ENCODE measurements at regions not wholly inside any gene's neighbourhood (a gene's known extent, or its start where the extent isn't known, plus 50 kb on each side); places are given as distances from the start of the nearest gene placed in this dataset.
A peak's percentile ranks its signal among the peaks of the same experiment; 100 is the strongest.

DNA sequence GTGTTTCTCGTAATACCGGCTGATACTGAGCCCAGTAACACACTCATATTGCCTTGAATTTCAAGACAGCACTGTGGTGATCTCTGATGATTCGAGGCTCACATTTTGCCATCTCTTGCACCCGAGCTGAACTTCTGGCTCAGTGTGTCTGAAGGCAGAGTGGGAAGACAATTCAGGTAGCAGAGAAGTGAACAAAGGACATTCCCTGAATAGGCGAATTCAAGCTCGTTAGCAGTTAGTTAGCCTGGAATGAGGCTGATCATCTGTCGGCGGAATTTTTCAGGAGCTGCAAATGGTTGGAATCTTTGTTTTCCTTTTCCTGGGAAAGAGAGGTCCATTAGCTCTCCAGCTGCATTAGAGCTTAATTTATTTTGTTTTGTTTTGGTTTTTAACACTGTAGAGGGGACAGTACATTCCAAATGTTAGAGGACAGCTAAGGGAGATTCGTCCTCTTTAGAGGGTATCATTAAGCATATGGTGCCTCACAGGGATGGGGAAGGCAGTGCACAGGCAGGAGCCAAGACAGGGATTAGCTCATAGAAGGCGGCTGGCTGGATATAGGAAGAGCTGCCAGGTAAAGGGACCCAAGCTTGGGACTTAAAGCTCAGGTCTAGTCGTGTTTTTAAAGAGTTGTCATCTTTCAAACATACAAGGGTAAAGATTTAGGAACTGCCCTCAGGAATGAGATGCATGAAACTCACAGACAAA is 119.7 kb upstream of the DLG1 start:
- Mint-ChIP-seq H3K4me1 (peaks cover 11% of the 10 kb centered on the region), H3K9me3 (peaks cover 3% of the 10 kb centered on the region), H3K4me3 (no peak overlapping the region), H3K36me3 (no peaks in the 10 kb centered on the region), H3K27ac (no peak overlapping the region), H3K27me3 (ENCODE audit: low read depth) (no peaks in the 10 kb centered on the region; the same call in 1 of the 2 replicates)
- ATAC-seq (peak; percentile 76), DNase-seq (ENCODE audit: low spot score) (no peak)
- no peak for TF ChIP-seq NFE2L1 (CRISPR knock-in tag; IDR thresholded peaks at IDR 0.05)
- TF ChIP-seq, protein P1, sequence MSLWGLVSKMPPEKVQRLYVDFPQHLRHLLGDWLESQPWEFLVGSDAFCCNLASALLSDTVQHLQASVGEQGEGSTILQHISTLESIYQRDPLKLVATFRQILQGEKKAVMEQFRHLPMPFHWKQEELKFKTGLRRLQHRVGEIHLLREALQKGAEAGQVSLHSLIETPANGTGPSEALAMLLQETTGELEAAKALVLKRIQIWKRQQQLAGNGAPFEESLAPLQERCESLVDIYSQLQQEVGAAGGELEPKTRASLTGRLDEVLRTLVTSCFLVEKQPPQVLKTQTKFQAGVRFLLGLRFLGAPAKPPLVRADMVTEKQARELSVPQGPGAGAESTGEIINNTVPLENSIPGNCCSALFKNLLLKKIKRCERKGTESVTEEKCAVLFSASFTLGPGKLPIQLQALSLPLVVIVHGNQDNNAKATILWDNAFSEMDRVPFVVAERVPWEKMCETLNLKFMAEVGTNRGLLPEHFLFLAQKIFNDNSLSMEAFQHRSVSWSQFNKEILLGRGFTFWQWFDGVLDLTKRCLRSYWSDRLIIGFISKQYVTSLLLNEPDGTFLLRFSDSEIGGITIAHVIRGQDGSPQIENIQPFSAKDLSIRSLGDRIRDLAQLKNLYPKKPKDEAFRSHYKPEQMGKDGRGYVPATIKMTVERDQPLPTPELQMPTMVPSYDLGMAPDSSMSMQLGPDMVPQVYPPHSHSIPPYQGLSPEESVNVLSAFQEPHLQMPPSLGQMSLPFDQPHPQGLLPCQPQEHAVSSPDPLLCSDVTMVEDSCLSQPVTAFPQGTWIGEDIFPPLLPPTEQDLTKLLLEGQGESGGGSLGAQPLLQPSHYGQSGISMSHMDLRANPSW (CRISPR knock-in tag; conservative IDR thresholded peaks at IDR 0.05; ENCODE audit: low read depth) = no peak
- TF ChIP-seq CREM (CRISPR knock-in tag; IDR thresholded peaks at IDR 0.05) = no peak
- no peak for TF ChIP-seq IRF2 (CRISPR knock-in tag; IDR thresholded peaks at IDR 0.05; ENCODE audit: borderline replicate concordance, low read depth)
- TF ChIP-seq MXD4 (CRISPR knock-in tag; IDR thresholded peaks at IDR 0.05; ENCODE audit: borderline replicate concordance) = no peak
- no peak for TF ChIP-seq ZNF138 (CRISPR knock-in tag; conservative IDR thresholded peaks at IDR 0.05)
- TF ChIP-seq TEAD4 (CRISPR knock-in tag; IDR thresholded peaks at IDR 0.05) = no peak
- no peak for TF ChIP-seq ZNF219 (CRISPR knock-in tag; IDR thresholded peaks at IDR 0.05; ENCODE audit: borderline replicate concordance)
- no peak for TF ChIP-seq ZNF416 (CRISPR knock-in tag; IDR thresholded peaks at IDR 0.05)
- TF ChIP-seq, protein P2, sequence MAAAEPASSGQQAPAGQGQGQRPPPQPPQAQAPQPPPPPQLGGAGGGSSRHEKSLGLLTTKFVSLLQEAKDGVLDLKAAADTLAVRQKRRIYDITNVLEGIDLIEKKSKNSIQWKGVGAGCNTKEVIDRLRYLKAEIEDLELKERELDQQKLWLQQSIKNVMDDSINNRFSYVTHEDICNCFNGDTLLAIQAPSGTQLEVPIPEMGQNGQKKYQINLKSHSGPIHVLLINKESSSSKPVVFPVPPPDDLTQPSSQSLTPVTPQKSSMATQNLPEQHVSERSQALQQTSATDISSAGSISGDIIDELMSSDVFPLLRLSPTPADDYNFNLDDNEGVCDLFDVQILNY (CRISPR knock-in tag; IDR thresholded peaks at IDR 0.05) = no peak
- TF ChIP-seq, protein P3, sequence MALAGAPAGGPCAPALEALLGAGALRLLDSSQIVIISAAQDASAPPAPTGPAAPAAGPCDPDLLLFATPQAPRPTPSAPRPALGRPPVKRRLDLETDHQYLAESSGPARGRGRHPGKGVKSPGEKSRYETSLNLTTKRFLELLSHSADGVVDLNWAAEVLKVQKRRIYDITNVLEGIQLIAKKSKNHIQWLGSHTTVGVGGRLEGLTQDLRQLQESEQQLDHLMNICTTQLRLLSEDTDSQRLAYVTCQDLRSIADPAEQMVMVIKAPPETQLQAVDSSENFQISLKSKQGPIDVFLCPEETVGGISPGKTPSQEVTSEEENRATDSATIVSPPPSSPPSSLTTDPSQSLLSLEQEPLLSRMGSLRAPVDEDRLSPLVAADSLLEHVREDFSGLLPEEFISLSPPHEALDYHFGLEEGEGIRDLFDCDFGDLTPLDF (CRISPR knock-in tag; IDR thresholded peaks at IDR 0.05) = no peak
- TF ChIP-seq, protein P4, sequence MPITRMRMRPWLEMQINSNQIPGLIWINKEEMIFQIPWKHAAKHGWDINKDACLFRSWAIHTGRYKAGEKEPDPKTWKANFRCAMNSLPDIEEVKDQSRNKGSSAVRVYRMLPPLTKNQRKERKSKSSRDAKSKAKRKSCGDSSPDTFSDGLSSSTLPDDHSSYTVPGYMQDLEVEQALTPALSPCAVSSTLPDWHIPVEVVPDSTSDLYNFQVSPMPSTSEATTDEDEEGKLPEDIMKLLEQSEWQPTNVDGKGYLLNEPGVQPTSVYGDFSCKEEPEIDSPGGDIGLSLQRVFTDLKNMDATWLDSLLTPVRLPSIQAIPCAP (CRISPR knock-in tag; IDR thresholded peaks at IDR 0.05) = no peak
- ChIA-PET POLR2A (no interaction called here), CTCF (interaction anchor here (0.7 to 1.1 kb wide), 6 partner anchors 8 to 387 kb away, joined by 3 to 4 read pairs (median 4); no protein-coding TSS in a partner anchor)

DNA sequence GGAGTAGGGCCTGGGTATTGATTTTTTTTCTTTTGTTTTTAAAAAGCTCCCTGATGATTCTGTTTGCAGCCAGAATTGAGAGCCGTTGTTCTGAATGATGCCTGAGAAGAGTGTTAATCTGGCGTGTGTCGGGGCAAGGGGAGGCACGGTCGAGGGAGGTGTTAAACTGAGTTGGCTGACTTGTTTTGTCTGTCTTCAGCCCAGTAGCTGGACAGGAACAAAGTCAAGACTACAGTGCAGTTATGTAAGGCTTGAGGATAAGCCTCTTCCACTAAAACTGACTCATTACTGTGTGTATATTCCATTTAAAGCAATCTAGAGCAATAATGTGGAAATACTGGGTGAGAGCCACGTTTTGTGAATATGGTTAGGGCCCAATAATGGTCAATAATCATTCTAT is 119.0 kb upstream of the DLG1 start:
- DNase-seq (ENCODE audit: low spot score) = no peak
- Mint-ChIP-seq H3K27me3 (ENCODE audit: low read depth) (no peaks in the 10 kb centered on the region; the same call in none of the 2 replicates), H3K27ac (no peak overlapping the region), H3K4me3 (no peak overlapping the region), H3K9me3 (peaks cover 9% of the 10 kb centered on the region), H3K36me3 (no peaks in the 10 kb centered on the region), H3K4me1 (peaks cover 11% of the 10 kb centered on the region)
- CTCF ChIA-PET = interaction anchor here (0.7 to 0.9 kb wide), 3 partner anchors 9 to 92 kb away, joined by 3 to 4 read pairs (median 4); no protein-coding TSS in a partner anchor
- POLR2A ChIA-PET = no interaction called here
- no peak for ATAC-seq
- TF ChIP-seq ZNF423 (CRISPR knock-in tag; IDR thresholded peaks at IDR 0.05) = no peak
- TF ChIP-seq ZNF671 (CRISPR knock-in tag; IDR thresholded peaks at IDR 0.05) = no peak
- no peak for TF ChIP-seq HMGA2 (CRISPR knock-in tag; IDR thresholded peaks at IDR 0.05)
- no peak for TF ChIP-seq SMAD3 (CRISPR knock-in tag; IDR thresholded peaks at IDR 0.05; ENCODE audit: borderline replicate concordance)
- TF ChIP-seq ESRRA (CRISPR knock-in tag; IDR thresholded peaks at IDR 0.05; ENCODE audit: borderline replicate concordance) = no peak
- no peak for TF ChIP-seq ZNF232 (CRISPR knock-in tag; IDR thresholded peaks at IDR 0.05)
- TF ChIP-seq, protein P5, sequence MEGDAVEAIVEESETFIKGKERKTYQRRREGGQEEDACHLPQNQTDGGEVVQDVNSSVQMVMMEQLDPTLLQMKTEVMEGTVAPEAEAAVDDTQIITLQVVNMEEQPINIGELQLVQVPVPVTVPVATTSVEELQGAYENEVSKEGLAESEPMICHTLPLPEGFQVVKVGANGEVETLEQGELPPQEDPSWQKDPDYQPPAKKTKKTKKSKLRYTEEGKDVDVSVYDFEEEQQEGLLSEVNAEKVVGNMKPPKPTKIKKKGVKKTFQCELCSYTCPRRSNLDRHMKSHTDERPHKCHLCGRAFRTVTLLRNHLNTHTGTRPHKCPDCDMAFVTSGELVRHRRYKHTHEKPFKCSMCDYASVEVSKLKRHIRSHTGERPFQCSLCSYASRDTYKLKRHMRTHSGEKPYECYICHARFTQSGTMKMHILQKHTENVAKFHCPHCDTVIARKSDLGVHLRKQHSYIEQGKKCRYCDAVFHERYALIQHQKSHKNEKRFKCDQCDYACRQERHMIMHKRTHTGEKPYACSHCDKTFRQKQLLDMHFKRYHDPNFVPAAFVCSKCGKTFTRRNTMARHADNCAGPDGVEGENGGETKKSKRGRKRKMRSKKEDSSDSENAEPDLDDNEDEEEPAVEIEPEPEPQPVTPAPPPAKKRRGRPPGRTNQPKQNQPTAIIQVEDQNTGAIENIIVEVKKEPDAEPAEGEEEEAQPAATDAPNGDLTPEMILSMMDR (IDR thresholded peaks at IDR 0.05) = no peak
- no peak for TF ChIP-seq TEAD4 (CRISPR knock-in tag; IDR thresholded peaks at IDR 0.05)
- TF ChIP-seq CREB1 (CRISPR knock-in tag; IDR thresholded peaks at IDR 0.05) = no peak
- TF ChIP-seq ETV6 (CRISPR knock-in tag; IDR thresholded peaks at IDR 0.05) = no peak
- TF ChIP-seq, protein P6, sequence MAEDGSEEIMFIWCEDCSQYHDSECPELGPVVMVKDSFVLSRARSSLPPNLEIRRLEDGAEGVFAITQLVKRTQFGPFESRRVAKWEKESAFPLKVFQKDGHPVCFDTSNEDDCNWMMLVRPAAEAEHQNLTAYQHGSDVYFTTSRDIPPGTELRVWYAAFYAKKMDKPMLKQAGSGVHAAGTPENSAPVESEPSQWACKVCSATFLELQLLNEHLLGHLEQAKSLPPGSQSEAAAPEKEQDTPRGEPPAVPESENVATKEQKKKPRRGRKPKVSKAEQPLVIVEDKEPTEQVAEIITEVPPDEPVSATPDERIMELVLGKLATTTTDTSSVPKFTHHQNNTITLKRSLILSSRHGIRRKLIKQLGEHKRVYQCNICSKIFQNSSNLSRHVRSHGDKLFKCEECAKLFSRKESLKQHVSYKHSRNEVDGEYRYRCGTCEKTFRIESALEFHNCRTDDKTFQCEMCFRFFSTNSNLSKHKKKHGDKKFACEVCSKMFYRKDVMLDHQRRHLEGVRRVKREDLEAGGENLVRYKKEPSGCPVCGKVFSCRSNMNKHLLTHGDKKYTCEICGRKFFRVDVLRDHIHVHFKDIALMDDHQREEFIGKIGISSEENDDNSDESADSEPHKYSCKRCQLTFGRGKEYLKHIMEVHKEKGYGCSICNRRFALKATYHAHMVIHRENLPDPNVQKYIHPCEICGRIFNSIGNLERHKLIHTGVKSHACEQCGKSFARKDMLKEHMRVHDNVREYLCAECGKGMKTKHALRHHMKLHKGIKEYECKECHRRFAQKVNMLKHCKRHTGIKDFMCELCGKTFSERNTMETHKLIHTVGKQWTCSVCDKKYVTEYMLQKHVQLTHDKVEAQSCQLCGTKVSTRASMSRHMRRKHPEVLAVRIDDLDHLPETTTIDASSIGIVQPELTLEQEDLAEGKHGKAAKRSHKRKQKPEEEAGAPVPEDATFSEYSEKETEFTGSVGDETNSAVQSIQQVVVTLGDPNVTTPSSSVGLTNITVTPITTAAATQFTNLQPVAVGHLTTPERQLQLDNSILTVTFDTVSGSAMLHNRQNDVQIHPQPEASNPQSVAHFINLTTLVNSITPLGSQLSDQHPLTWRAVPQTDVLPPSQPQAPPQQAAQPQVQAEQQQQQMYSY (CRISPR knock-in tag; IDR thresholded peaks at IDR 0.05) = no peak
- TF ChIP-seq, protein P7, sequence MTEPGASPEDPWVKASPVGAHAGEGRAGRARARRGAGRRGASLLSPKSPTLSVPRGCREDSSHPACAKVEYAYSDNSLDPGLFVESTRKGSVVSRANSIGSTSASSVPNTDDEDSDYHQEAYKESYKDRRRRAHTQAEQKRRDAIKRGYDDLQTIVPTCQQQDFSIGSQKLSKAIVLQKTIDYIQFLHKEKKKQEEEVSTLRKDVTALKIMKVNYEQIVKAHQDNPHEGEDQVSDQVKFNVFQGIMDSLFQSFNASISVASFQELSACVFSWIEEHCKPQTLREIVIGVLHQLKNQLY (CRISPR knock-in tag; IDR thresholded peaks at IDR 0.05) = no peak
- no peak for TF ChIP-seq CREM (CRISPR knock-in tag; IDR thresholded peaks at IDR 0.05)
- TF ChIP-seq SP1 (CRISPR knock-in tag; conservative IDR thresholded peaks at IDR 0.05) = no peak
